ENCODE measurements at regions not wholly inside any gene's neighbourhood (a gene's known extent, or its start where the extent isn't known, plus 50 kb on each side); places are given as distances from the start of the nearest gene placed in this dataset.

- no peak for DNase-seq (ENCODE audit: low read depth)
- no peak overlapping the region for H3K4me3 ChIP-seq (ENCODE audit: low read depth, low read length)
- TF ChIP-seq CTCF (IDR thresholded peaks at IDR 0.05; ENCODE audit: low read depth, low read length) (no peak), MYC (IDR thresholded peaks at IDR 0.05; ENCODE audit: low read depth, low read length) (no peak), MAX (IDR thresholded peaks at IDR 0.05; ENCODE audit: low read depth, low read length) (no peak), POLR2A (IDR thresholded peaks at IDR 0.05; ENCODE audit: extremely low read depth, insufficient read length) (no peak)
These were observed 135.9 kb downstream of the AACS start for GRCh38 chr12:125201090-125201489.

GRCh38 chr12:125201940-125202339 lies 136.7 kb downstream of the AACS start:
- DNase-seq (ENCODE audit: low read depth) = no peak
- TF ChIP-seq CTCF (IDR thresholded peaks at IDR 0.05; ENCODE audit: low read depth, low read length) = no peak
- TF ChIP-seq MAX (IDR thresholded peaks at IDR 0.05; ENCODE audit: low read depth, low read length) = no peak
- TF ChIP-seq MYC (IDR thresholded peaks at IDR 0.05; ENCODE audit: low read depth, low read length) = no peak
- TF ChIP-seq POLR2A (IDR thresholded peaks at IDR 0.05; ENCODE audit: extremely low read depth, insufficient read length) = no peak
- no peak overlapping the region for H3K4me3 ChIP-seq (ENCODE audit: low read depth, low read length)

GRCh38 chr12:125202421-125202820 lies 137.2 kb downstream of the AACS start:
- no peak overlapping the region for H3K4me3 ChIP-seq (ENCODE audit: low read depth, low read length)
- DNase-seq (ENCODE audit: low read depth) = peak; percentile 73
- no peak for TF ChIP-seq MYC (IDR thresholded peaks at IDR 0.05; ENCODE audit: low read depth, low read length)
- no peak for TF ChIP-seq POLR2A (IDR thresholded peaks at IDR 0.05; ENCODE audit: extremely low read depth, insufficient read length)
- no peak for TF ChIP-seq CTCF (IDR thresholded peaks at IDR 0.05; ENCODE audit: low read depth, low read length)

GRCh38 chr12:125203145-125203765 lies 138.0 kb downstream of the AACS start:
- peak; percentile 41 for DNase-seq (ENCODE audit: low read depth)
- H3K4me3 ChIP-seq (ENCODE audit: low read depth, low read length) = no peak overlapping the region
- TF ChIP-seq CTCF (IDR thresholded peaks at IDR 0.05; ENCODE audit: low read depth, low read length) = peak; percentile 77
- no peak for TF ChIP-seq MYC (IDR thresholded peaks at IDR 0.05; ENCODE audit: low read depth, low read length)

GRCh38 chr12:125205386-125205785 lies 140.2 kb downstream of the AACS start:
- no peak for DNase-seq (ENCODE audit: low read depth)
- TF ChIP-seq POLR2A (IDR thresholded peaks at IDR 0.05; ENCODE audit: extremely low read depth, insufficient read length) = no peak
- TF ChIP-seq MAX (IDR thresholded peaks at IDR 0.05; ENCODE audit: low read depth, low read length) = no peak
- no peak for TF ChIP-seq CTCF (IDR thresholded peaks at IDR 0.05; ENCODE audit: low read depth, low read length)
- no peak for TF ChIP-seq MYC (IDR thresholded peaks at IDR 0.05; ENCODE audit: low read depth, low read length)
- no peak overlapping the region for H3K4me3 ChIP-seq (ENCODE audit: low read depth, low read length)

- no peak for DNase-seq (ENCODE audit: low read depth)
- no peak overlapping the region for H3K4me3 ChIP-seq (ENCODE audit: low read depth, low read length)
- TF ChIP-seq POLR2A (IDR thresholded peaks at IDR 0.05; ENCODE audit: extremely low read depth, insufficient read length) = no peak
- no peak for TF ChIP-seq MYC (IDR thresholded peaks at IDR 0.05; ENCODE audit: low read depth, low read length)
- TF ChIP-seq MAX (IDR thresholded peaks at IDR 0.05; ENCODE audit: low read depth, low read length) = no peak
- TF ChIP-seq CTCF (IDR thresholded peaks at IDR 0.05; ENCODE audit: low read depth, low read length) = no peak
These were observed 141.5 kb downstream of the AACS start for GRCh38 chr12:125206711-125207110.
